Effector CD8-positive, alpha-beta T cell (primary cell): ENCODE measurements at regions not wholly inside any gene's neighbourhood (a gene's known extent, or its start where the extent isn't known, plus 50 kb on each side); places are given as distances from the start of the nearest gene placed in this dataset.

ENCODE experiments used
- DNase-seq: peaks from one replicate; lab custom pipeline; 2025; lab: John Stamatoyannopoulos, UW

- no peak for DNase-seq
Observed at GRCh38 chr11:123257370-123257769, 62.3 kb upstream of the CLMP start.

GRCh38 chr11:123255909-123256308 is 60.9 kb upstream of the CLMP start:
- DNase-seq: no peak

GRCh38 chr11:123254357-123254756 is 59.3 kb upstream of the CLMP start:
- no peak for DNase-seq

- no peak for DNase-seq
Observed at GRCh38 chr11:123253911-123254310, 58.9 kb upstream of the CLMP start.

GRCh38 chr11:123253223-123253622 is 58.2 kb upstream of the CLMP start:
- no peak for DNase-seq

- no peak for DNase-seq
Observed at GRCh38 chr11:123251657-123252344, 56.8 kb upstream of the CLMP start.

GRCh38 chr11:123250892-123251656 is 56.0 kb upstream of the CLMP start:
- DNase-seq: no peak

- no peak for DNase-seq
Observed at GRCh38 chr11:123249354-123249753, 54.3 kb upstream of the CLMP start.

- no peak for DNase-seq
Observed at GRCh38 chr11:123247813-123248379, 52.8 kb upstream of the CLMP start.

GRCh38 chr11:123247496-123247799 is 52.4 kb upstream of the CLMP start:
- DNase-seq: no peak

- peak; percentile 67 for DNase-seq
Observed at GRCh38 chr11:123246749-123247495, 51.9 kb upstream of the CLMP start.

- no peak for DNase-seq
Observed at GRCh38 chr11:123245567-123245966, 50.5 kb upstream of the CLMP start.
